KMS-11 (cell line): ENCODE measurements at regions not wholly inside any gene's neighbourhood (a gene's known extent, or its start where the extent isn't known, plus 50 kb on each side); places are given as distances from the start of the nearest gene placed in this dataset.

Experiments used
- H2AFZ ChIP-seq: fragments of 200-600 bp; sonication (generic); 2 replicates; pipeline ENCODE4 v1.6.1; 2016; ENCODE audit warnings: antibody characterized with exemption, mixed run types, low read depth
- H3K27ac ChIP-seq: fragments of 200-600 bp; sonication (generic); 2 replicates; pipeline ENCODE4 v1.6.1; 2016; ENCODE audit warnings: mild to moderate bottlenecking, mixed run types
- H3K27me3 ChIP-seq: fragments of 200-600 bp; sonication (generic); 2 replicates; pipeline ENCODE4 v1.6.1; 2017; ENCODE audit warnings: mild to moderate bottlenecking, low read depth, mixed run types, moderate library complexity; ENCODE audit not compliant: insufficient read depth
- H3K36me3 ChIP-seq: fragments of 200-600 bp; sonication (generic); 2 replicates; pipeline ENCODE4 v1.6.1; 2017; ENCODE audit warnings: mild to moderate bottlenecking, mixed run types; ENCODE audit not compliant: insufficient read depth
- H3K4me1 ChIP-seq: fragments of 200-600 bp; sonication (generic); 2 replicates; pipeline ENCODE4 v1.6.1; 2016; ENCODE audit warnings: mild to moderate bottlenecking, low read depth, mixed run types; ENCODE audit not compliant: poor library complexity, severe bottlenecking
- H3K4me2 ChIP-seq: fragments of 200-600 bp; sonication (generic); 2 replicates; pipeline ENCODE4 v1.7.0; 2016; ENCODE audit warnings: mild to moderate bottlenecking, mixed run types
- H3K4me3 ChIP-seq: fragments of 200-600 bp; sonication (generic); IDR thresholded peaks from 2 replicates; pipeline ENCODE4 v1.6.1; 2017; ENCODE audit warnings: low read depth, low read length, mixed read lengths; ENCODE audit not compliant: insufficient read depth
- H3K79me2 ChIP-seq: fragments of 200-600 bp; sonication (generic); 2 replicates; pipeline ENCODE4 v1.6.1; 2016; ENCODE audit warnings: low read depth, mixed run types; ENCODE audit not compliant: insufficient read depth
- H3K9ac ChIP-seq: fragments of 200-600 bp; sonication (generic); 2 replicates; pipeline ENCODE4 v1.6.1; 2016; ENCODE audit warnings: mild to moderate bottlenecking, mixed run types
- H4K20me1 ChIP-seq: fragments of 200-600 bp; sonication (generic); 2 replicates; pipeline ENCODE4 v1.6.1; 2016; ENCODE audit warnings: mild to moderate bottlenecking, mixed run types; ENCODE audit not compliant: insufficient read depth
- TF ChIP-seq, protein P1 (sequence below): fragments of 200-600 bp; sonication (generic); conservative IDR thresholded peaks from 2 replicates; pipeline ENCODE4 v1.6.1; 2017; ENCODE audit warnings: low read depth, mild to moderate bottlenecking, antibody characterized with exemption, low read length, moderate library complexity, mixed read lengths

DNA sequence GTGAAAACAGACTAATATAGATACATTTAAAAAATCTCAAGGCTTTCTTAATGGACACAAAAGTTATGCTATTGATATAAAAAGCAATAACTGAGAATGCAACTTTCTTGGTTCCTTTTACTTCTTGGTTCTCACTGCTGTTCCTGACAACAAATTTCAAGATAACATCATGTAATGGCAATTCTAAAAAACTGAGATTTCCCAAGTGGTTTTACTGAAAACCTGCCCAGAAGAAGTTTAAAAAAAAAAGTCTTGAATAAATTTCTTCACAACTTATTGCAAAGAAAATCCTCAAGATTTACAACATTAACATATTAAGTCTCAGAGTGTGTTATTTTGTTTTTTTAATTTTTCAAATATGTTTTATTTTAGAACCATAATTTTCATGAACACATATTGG, 302.8 kb upstream of the COX7C start:
- Histone ChIP-seq H3K79me2 (no peaks in the 10 kb centered on the region), H4K20me1 (no peaks in the 10 kb centered on the region), H3K27me3 (no peaks in the 10 kb centered on the region), H2AFZ (no peak overlapping the region), H3K4me3 (no peak overlapping the region), H3K9ac (no peak overlapping the region), H3K36me3 (no peaks in the 10 kb centered on the region), H3K4me1 (no peaks in the 10 kb centered on the region), H3K4me2 (no peak overlapping the region), H3K27ac (no peak overlapping the region)
- TF ChIP-seq, protein P1, sequence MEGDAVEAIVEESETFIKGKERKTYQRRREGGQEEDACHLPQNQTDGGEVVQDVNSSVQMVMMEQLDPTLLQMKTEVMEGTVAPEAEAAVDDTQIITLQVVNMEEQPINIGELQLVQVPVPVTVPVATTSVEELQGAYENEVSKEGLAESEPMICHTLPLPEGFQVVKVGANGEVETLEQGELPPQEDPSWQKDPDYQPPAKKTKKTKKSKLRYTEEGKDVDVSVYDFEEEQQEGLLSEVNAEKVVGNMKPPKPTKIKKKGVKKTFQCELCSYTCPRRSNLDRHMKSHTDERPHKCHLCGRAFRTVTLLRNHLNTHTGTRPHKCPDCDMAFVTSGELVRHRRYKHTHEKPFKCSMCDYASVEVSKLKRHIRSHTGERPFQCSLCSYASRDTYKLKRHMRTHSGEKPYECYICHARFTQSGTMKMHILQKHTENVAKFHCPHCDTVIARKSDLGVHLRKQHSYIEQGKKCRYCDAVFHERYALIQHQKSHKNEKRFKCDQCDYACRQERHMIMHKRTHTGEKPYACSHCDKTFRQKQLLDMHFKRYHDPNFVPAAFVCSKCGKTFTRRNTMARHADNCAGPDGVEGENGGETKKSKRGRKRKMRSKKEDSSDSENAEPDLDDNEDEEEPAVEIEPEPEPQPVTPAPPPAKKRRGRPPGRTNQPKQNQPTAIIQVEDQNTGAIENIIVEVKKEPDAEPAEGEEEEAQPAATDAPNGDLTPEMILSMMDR = no peak

GRCh38 chr5:86320266-86320665, 297.5 kb upstream of the COX7C start:
- no peaks in the 10 kb centered on the region for H3K4me1 ChIP-seq

GRCh38 chr5:86329318-86329717, 288.4 kb upstream of the COX7C start:
- Histone ChIP-seq H3K36me3 (no peaks in the 10 kb centered on the region), H4K20me1 (no peaks in the 10 kb centered on the region), H3K4me2 (no peak overlapping the region), H3K27ac (no peak overlapping the region), H2AFZ (no peak overlapping the region), H3K4me1 (no peaks in the 10 kb centered on the region), H3K27me3 (no peaks in the 10 kb centered on the region), H3K79me2 (no peaks in the 10 kb centered on the region), H3K4me3 (no peak overlapping the region), H3K9ac (no peak overlapping the region)
- TF ChIP-seq, protein P1 = no peak

More at GRCh38 chr5:86320266-86320665, 297.5 kb upstream of the COX7C start:
- no peaks in the 10 kb centered on the region for H4K20me1 ChIP-seq
- no peaks in the 10 kb centered on the region for H3K27me3 ChIP-seq
- TF ChIP-seq, protein P1 = no peak
- no peak overlapping the region for H2AFZ ChIP-seq
- no peaks in the 10 kb centered on the region for H3K36me3 ChIP-seq
- no peak overlapping the region for H3K9ac ChIP-seq
- no peak overlapping the region for H3K4me2 ChIP-seq
- H3K27ac ChIP-seq = no peak overlapping the region
- H3K79me2 ChIP-seq = no peaks in the 10 kb centered on the region
- no peak overlapping the region for H3K4me3 ChIP-seq

GRCh38 chr5:86330736-86331135, 287.0 kb upstream of the COX7C start:
- Histone ChIP-seq H4K20me1 (no peaks in the 10 kb centered on the region), H3K9ac (no peak overlapping the region), H3K79me2 (no peaks in the 10 kb centered on the region), H3K4me3 (no peak overlapping the region), H3K4me2 (no peak overlapping the region), H3K27ac (no peak overlapping the region), H3K4me1 (no peaks in the 10 kb centered on the region), H2AFZ (no peak overlapping the region), H3K36me3 (no peaks in the 10 kb centered on the region), H3K27me3 (no peaks in the 10 kb centered on the region)
- TF ChIP-seq, protein P1 = no peak
